Keratinocyte (primary cell): ENCODE measurements at regions not wholly inside any gene's neighbourhood (a gene's known extent, or its start where the extent isn't known, plus 50 kb on each side); places are given as distances from the start of the nearest gene placed in this dataset.

ENCODE experiments used
- DNase-seq: peaks from one replicate; pipeline ENCODE4 v3.0.0-alpha.2; 2011; ENCODE audit warnings: low read depth, missing footprints, low spot score
- FAIRE-seq: peaks from 2 replicates; lab custom pipeline; 2011; peaks lifted over from hg19 to GRCh38; lab: Jason Lieb, UNC
- H2AFZ ChIP-seq: 2 replicates; pipeline ENCODE4 v1.6.0; 2012; ENCODE audit warnings: low read length, control low read depth, inconsistent platforms; ENCODE audit not compliant: control insufficient read depth
- H3K27ac ChIP-seq: 2 replicates; pipeline ENCODE4 v1.5.1; 2011; ENCODE audit warnings: low read length; ENCODE audit not compliant: control insufficient read depth, insufficient read depth
- H3K27me3 ChIP-seq: 3 replicates; pipeline ENCODE4 v1.6.0; 2011; ENCODE audit warnings: low read length; ENCODE audit not compliant: control insufficient read depth, insufficient read depth; ENCODE audit errors: extremely low read depth
- H3K36me3 ChIP-seq, 2 experiments: 2 replicates in 1 of 2; 3 replicates in 1 of 2; pipeline ENCODE4 v1.5.1; 2011; ENCODE audit warnings: low read length in 2 of 2, mild to moderate bottlenecking in 1 of 2; ENCODE audit not compliant: control insufficient read depth in 2 of 2, insufficient read depth in 2 of 2; ENCODE audit errors: extremely low read depth in 1 of 2
- H3K4me1 ChIP-seq: 3 replicates; pipeline ENCODE4 v1.5.1; 2011; ENCODE audit warnings: low read length; ENCODE audit not compliant: control insufficient read depth, insufficient read depth; ENCODE audit errors: extremely low read depth
- H3K4me2 ChIP-seq: 3 replicates; pipeline ENCODE4 v1.6.0; 2011; ENCODE audit warnings: low read depth, low read length; ENCODE audit not compliant: control insufficient read depth, insufficient read depth; ENCODE audit errors: extremely low read depth
- H3K4me3 ChIP-seq, 3 experiments: fragments of 200-600 bp in 1 of 3; sonication (generic) in 1 of 3; 2 replicates in 2 of 3; 3 replicates in 1 of 3; pipeline ENCODE4 v1.5.1; 2011 to 2016; ENCODE audit warnings: low read length in 3 of 3, mild to moderate bottlenecking in 3 of 3, control low read depth in 2 of 3, inconsistent platforms in 1 of 3, low read depth in 1 of 3, mixed read lengths in 1 of 3, mixed run types in 1 of 3, moderate library complexity in 1 of 3; ENCODE audit not compliant: control insufficient read depth in 2 of 3, insufficient read depth in 2 of 3; ENCODE audit errors: extremely low read depth in 1 of 3
- H3K79me2 ChIP-seq: 2 replicates; pipeline ENCODE4 v1.6.0; 2012; ENCODE audit warnings: low read length; ENCODE audit not compliant: control insufficient read depth, insufficient read depth
- H3K9ac ChIP-seq: 3 replicates; pipeline ENCODE4 v1.6.0; 2011; ENCODE audit warnings: low read length; ENCODE audit not compliant: control insufficient read depth, insufficient read depth; ENCODE audit errors: extremely low read depth
- H3K9me1 ChIP-seq: 3 replicates; pipeline ENCODE4 v1.6.0; 2011; ENCODE audit warnings: low read length; ENCODE audit not compliant: control insufficient read depth, insufficient read depth; ENCODE audit errors: extremely low read depth
- H3K9me3 ChIP-seq: 2 replicates; pipeline ENCODE4 v1.5.1; 2012; ENCODE audit warnings: low read depth, low read length; ENCODE audit not compliant: control insufficient read depth
- H4K20me1 ChIP-seq: 3 replicates; pipeline ENCODE4 v1.6.0; 2011; ENCODE audit warnings: low read length; ENCODE audit not compliant: control insufficient read depth, insufficient read depth; ENCODE audit errors: extremely low read depth
- EZH2 ChIP-seq: IDR thresholded peaks from one replicate; pipeline ENCODE4 v1.6.1; 2012; ENCODE audit warnings: inconsistent platforms, mild to moderate bottlenecking, low read length, moderate library complexity
- dilution Hi-C: fragments of 300-500 bp; cut with MboI; formaldehyde crosslinking; loops from one replicate; pipeline ENCODE4 v1.7.0; 2020; ENCODE audit warnings: low sequenced_read_pairs; ENCODE audit not compliant: extremely low pct_ligation_motif_present
- TF ChIP-seq, protein P1 (sequence below), 3 experiments: IDR thresholded peaks in 1 of 3; conservative IDR thresholded peaks in 1 of 3; optimal IDR thresholded peaks in 1 of 3; 2 replicates in 2 of 3; 3 replicates in 1 of 3; pipeline versions ENCODE3 to v1.5.1; 2011; ENCODE audit warnings: low read length in 3 of 3, mild to moderate bottlenecking in 3 of 3, moderate library complexity in 2 of 3, control low read depth in 1 of 3, inconsistent platforms in 1 of 3; ENCODE audit not compliant: insufficient read depth in 2 of 3; ENCODE audit errors: extremely low read depth in 1 of 3

DNA sequence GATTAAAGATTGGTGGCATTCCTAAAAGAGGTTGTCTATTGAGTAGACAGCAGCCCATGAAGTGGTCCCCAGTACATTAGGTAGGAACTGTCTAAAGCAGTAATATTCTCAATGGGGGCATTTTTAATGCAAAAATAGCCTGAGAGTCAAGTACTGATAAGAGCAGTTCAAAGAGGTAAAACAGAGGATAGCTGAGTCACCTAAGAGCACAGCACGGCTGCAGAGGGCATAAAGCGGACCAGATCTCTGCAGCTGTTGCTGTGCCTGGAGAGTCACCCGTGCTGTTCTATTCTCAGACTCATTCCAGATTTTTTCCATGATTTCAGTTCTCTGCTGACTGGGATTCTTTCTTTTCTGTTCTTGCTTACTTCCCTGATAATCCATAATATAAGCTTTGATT is 313.2 kb downstream of the OLFM3 start:
- no peaks in the 10 kb centered on the region for H3K9me3 ChIP-seq
- H3K27me3 ChIP-seq: no peaks in the 10 kb centered on the region
- no peak overlapping the region for H3K4me2 ChIP-seq
- no peak overlapping the region for H3K4me3 ChIP-seq
- H3K9ac ChIP-seq: no peak overlapping the region
- H3K27ac ChIP-seq: no peak overlapping the region
- dilution Hi-C loops: no loop called here
- H2AFZ ChIP-seq: no peak overlapping the region
- no peaks in the 10 kb centered on the region for H3K79me2 ChIP-seq
- FAIRE-seq (no peak), DNase-seq (no peak)
- H4K20me1 ChIP-seq: no peaks in the 10 kb centered on the region
- no peaks in the 10 kb centered on the region for H3K36me3 ChIP-seq
- H3K9me1 ChIP-seq: no peaks in the 10 kb centered on the region
- H3K4me1 ChIP-seq: no peaks in the 10 kb centered on the region
- TF ChIP-seq EZH2: no peak
- TF ChIP-seq, protein P1, sequence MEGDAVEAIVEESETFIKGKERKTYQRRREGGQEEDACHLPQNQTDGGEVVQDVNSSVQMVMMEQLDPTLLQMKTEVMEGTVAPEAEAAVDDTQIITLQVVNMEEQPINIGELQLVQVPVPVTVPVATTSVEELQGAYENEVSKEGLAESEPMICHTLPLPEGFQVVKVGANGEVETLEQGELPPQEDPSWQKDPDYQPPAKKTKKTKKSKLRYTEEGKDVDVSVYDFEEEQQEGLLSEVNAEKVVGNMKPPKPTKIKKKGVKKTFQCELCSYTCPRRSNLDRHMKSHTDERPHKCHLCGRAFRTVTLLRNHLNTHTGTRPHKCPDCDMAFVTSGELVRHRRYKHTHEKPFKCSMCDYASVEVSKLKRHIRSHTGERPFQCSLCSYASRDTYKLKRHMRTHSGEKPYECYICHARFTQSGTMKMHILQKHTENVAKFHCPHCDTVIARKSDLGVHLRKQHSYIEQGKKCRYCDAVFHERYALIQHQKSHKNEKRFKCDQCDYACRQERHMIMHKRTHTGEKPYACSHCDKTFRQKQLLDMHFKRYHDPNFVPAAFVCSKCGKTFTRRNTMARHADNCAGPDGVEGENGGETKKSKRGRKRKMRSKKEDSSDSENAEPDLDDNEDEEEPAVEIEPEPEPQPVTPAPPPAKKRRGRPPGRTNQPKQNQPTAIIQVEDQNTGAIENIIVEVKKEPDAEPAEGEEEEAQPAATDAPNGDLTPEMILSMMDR (optimal IDR thresholded peaks at IDR 0.05 in 1 of 3, IDR thresholded peaks at IDR 0.05 in 1 of 3, conservative IDR thresholded peaks at IDR 0.05 in 1 of 3; ENCODE audit: extremely low read depth in 1 of 3, insufficient read depth in 2 of 3, low read length in 3 of 3): no peak

DNA sequence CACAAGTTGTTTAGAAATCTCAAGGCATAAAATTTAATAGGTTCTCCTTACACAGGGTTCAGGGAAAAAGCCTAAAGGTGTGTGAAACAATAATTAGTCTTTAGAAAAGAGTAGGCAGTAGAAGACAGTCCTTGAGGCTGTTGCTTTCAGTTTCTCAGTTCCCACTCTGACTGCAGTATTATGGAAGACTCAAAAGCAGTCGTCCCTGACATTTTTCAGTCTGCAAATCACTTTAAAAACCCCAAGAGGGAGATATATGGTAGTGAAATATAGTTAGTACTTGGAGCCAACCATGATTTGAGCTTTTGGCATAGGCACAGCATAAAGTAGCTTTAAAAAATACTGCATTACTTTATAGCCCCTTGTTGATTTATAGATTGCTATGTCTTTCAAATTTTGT is 299.7 kb downstream of the OLFM3 start:
- Histone ChIP-seq H3K79me2 (no peaks in the 10 kb centered on the region), H3K4me1 (no peaks in the 10 kb centered on the region), H3K9me1 (no peaks in the 10 kb centered on the region), H3K27ac (no peak overlapping the region), H4K20me1 (no peaks in the 10 kb centered on the region), H3K4me3 (no peak overlapping the region), H3K4me2 (no peak overlapping the region), H3K9me3 (no peaks in the 10 kb centered on the region), H3K9ac (no peak overlapping the region), H3K27me3 (no peaks in the 10 kb centered on the region), H2AFZ (no peak overlapping the region), H3K36me3 (no peaks in the 10 kb centered on the region)
- FAIRE-seq (no peak), DNase-seq (no peak)
- no peak for TF ChIP-seq EZH2
- TF ChIP-seq, protein P1 (optimal IDR thresholded peaks at IDR 0.05 in 1 of 3, IDR thresholded peaks at IDR 0.05 in 1 of 3, conservative IDR thresholded peaks at IDR 0.05 in 1 of 3; ENCODE audit: extremely low read depth in 1 of 3, insufficient read depth in 2 of 3, low read length in 3 of 3): no peak
- dilution Hi-C loops: no loop called here
